Right lobe of liver (tissue), 4 donors: ENCODE measurements at regions not wholly inside any gene's neighbourhood (a gene's known extent, or its start where the extent isn't known, plus 50 kb on each side); places are given as distances from the start of the nearest gene placed in this dataset.

Experiments used
- POLR2A ChIP-seq: fragments of 450-650 bp; IDR thresholded peaks from one replicate; pipeline ENCODE4 v1.6.1; 2017; ENCODE audit warnings: antibody characterized with exemption, mild to moderate bottlenecking
- TF ChIP-seq, protein P1 (sequence below), 4 donors: fragments of 200-600 bp in 3 of 4; fragments of 450-650 bp in 1 of 4; IDR thresholded peaks; one replicate each; pipeline versions ENCODE4 v1.5.1 to v1.8.0; 2016 to 2022; ENCODE audit warnings: antibody characterized with exemption in 4 of 4, mild to moderate bottlenecking in 2 of 4
- donor health status: DM: no; HTN: no; CAD: no.
- donor health status: DM: no; HTN: no; CAD: no.
- donor health status: DM: no; HTN: yes; CAD: no.

DNA sequence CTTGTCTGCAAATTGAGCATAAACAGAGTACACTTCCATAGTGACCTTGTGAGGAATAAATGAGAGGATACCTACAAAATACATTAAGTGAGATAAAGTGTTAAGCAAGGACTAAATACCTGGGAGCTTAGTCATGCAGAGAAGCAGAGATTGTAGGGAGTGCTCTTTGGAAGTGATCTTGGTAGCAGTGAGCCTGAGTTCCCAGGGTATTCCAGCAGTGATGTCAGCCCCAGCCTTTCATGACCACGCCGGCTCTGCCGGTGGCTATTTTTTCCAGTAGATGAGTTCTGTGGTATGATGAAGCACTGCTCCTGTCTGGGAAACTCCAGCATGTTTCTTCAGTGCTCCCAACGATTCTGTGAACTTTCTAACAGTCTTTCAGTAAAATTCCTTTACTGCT is 391.5 kb upstream of the IGFBP7 start:
- TF ChIP-seq, protein P1, sequence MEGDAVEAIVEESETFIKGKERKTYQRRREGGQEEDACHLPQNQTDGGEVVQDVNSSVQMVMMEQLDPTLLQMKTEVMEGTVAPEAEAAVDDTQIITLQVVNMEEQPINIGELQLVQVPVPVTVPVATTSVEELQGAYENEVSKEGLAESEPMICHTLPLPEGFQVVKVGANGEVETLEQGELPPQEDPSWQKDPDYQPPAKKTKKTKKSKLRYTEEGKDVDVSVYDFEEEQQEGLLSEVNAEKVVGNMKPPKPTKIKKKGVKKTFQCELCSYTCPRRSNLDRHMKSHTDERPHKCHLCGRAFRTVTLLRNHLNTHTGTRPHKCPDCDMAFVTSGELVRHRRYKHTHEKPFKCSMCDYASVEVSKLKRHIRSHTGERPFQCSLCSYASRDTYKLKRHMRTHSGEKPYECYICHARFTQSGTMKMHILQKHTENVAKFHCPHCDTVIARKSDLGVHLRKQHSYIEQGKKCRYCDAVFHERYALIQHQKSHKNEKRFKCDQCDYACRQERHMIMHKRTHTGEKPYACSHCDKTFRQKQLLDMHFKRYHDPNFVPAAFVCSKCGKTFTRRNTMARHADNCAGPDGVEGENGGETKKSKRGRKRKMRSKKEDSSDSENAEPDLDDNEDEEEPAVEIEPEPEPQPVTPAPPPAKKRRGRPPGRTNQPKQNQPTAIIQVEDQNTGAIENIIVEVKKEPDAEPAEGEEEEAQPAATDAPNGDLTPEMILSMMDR (IDR thresholded peaks at IDR 0.05): no peak
- TF ChIP-seq POLR2A: no peak
